H1 (cell line): ENCODE measurements at regions not wholly inside any gene's neighbourhood (a gene's known extent, or its start where the extent isn't known, plus 50 kb on each side); places are given as distances from the start of the nearest gene placed in this dataset.

Source experiments
- HDAC2 ChIP-seq, 2 experiments: fragments of 300-600 bp in 1 of 2; sonication (generic) in 1 of 2; IDR thresholded peaks; 2 replicates each; pipeline ENCODE4 v1.6.1; 2011 to 2012; ENCODE audit warnings: low read depth in 2 of 2, low read length in 2 of 2, mild to moderate bottlenecking in 2 of 2, moderate library complexity in 2 of 2, borderline replicate concordance in 1 of 2, inconsistent platforms in 1 of 2
- KDM1A ChIP-seq: fragments of 200-600, 300-600 bp; sonication (generic); IDR thresholded peaks from 2 replicates; pipeline ENCODE4 v1.7.1; 2016; ENCODE audit warnings: mild to moderate bottlenecking, low read length, borderline replicate concordance
- RFX5 ChIP-seq: IDR thresholded peaks from 2 replicates; pipeline ENCODE4 v1.6.1; 2011; ENCODE audit warnings: low read depth, low read length, improper control_type of control experiment, borderline replicate concordance
- SIRT6 ChIP-seq: IDR thresholded peaks from one replicate; pipeline ENCODE4 v1.7.1; 2012; ENCODE audit warnings: low read length, inconsistent platforms
- TAF7 ChIP-seq: optimal IDR thresholded peaks from 2 replicates; pipeline ENCODE3; 2011; ENCODE audit warnings: low read depth, mild to moderate bottlenecking, inconsistent platforms, low read length, moderate library complexity, borderline replicate concordance
- TBP ChIP-seq: IDR thresholded peaks from 2 replicates; pipeline ENCODE4 v1.6.1; 2011; ENCODE audit warnings: low read depth, low read length, improper control_type of control experiment

- TF ChIP-seq KDM1A (no peak), RFX5 (no peak), HDAC2 (IDR thresholded peaks at IDR 0.05; ENCODE audit: borderline replicate concordance in 1 of 2, low read depth in 2 of 2, low read length in 2 of 2) (no peak), TBP (no peak), SIRT6 (no peak), TAF7 (no peak)
Measured at GRCh38 chr6:87766211-87766610, 64.2 kb upstream of the AKIRIN2 start (continued).
